Transverse colon (tissue), 4 donors: ENCODE measurements at regions not wholly inside any gene's neighbourhood (a gene's known extent, or its start where the extent isn't known, plus 50 kb on each side); places are given as distances from the start of the nearest gene placed in this dataset.
A peak's percentile ranks its signal among the peaks of the same experiment; 100 is the strongest.

Source experiments
- DNase-seq: peaks from one replicate; pipeline ENCODE4 v3.0.0-alpha.2; 2019
- H3K27ac ChIP-seq, 4 donors: fragments of 200-600 bp; sonication (generic); 2 replicates each; pipeline ENCODE4 v1.5.1; 2016 to 2018; ENCODE audit warnings: inconsistent platforms in 4 of 4
- H3K27me3 ChIP-seq: fragments of 200-600 bp; sonication (generic); 2 replicates; pipeline ENCODE4 v1.5.1; 2017; ENCODE audit warnings: inconsistent platforms
- H3K36me3 ChIP-seq, 4 donors: fragments of 200-600 bp; sonication (generic); 2 replicates each; pipeline ENCODE4 v1.5.1; 2017 to 2019; ENCODE audit warnings: inconsistent platforms in 4 of 4
- H3K4me1 ChIP-seq, 4 donors: fragments of 200-600 bp; sonication (generic); 2 replicates each; pipeline ENCODE4 v1.5.1; 2017 to 2020; ENCODE audit warnings: inconsistent platforms in 4 of 4
- H3K4me3 ChIP-seq, 4 donors: fragments of 200-600 bp; sonication (generic); 1 replicate in 1 of 4; 2 replicates in 3 of 4; pipeline versions ENCODE4 v1.5.1 to v1.6.1; 2017 to 2019; ENCODE audit warnings: inconsistent platforms in 4 of 4
- H3K9me3 ChIP-seq, 2 donors: fragments of 200-600 bp; sonication (generic); 2 replicates each; pipeline ENCODE4 v1.5.1; 2017 to 2019; ENCODE audit warnings: inconsistent platforms in 2 of 2
- CTCF ChIP-seq, 5 experiments: fragments of 200-600 bp in 3 of 5; fragments of 450-650 bp in 2 of 5; sonication (generic) in 3 of 5; IDR thresholded peaks; 1 replicate in 2 of 5; 2 replicates in 3 of 5; pipeline ENCODE4 v1.5.1; 2016 to 2017; ENCODE audit warnings: antibody characterized with exemption in 5 of 5, inconsistent platforms in 3 of 5, mild to moderate bottlenecking in 2 of 5, moderate library complexity in 1 of 5
- EP300 ChIP-seq: sonication (generic); formaldehyde crosslinking; IDR thresholded peaks from one replicate; pipeline ENCODE4 v1.6.1; 2017; ENCODE audit warnings: antibody characterized with exemption, low read depth
- POLR2A ChIP-seq: fragments of 450-650 bp; IDR thresholded peaks from one replicate; pipeline ENCODE4 v1.6.1; 2016; ENCODE audit warnings: antibody characterized with exemption, mild to moderate bottlenecking, moderate library complexity
- POLR2AphosphoS5 ChIP-seq, 3 donors: sonication (generic); formaldehyde crosslinking; IDR thresholded peaks; one replicate each; pipeline ENCODE4 v1.6.1; 2016; ENCODE audit warnings: antibody characterized with exemption in 3 of 3
- WGBS, 2 donors: methylation state at CpG; one replicate each; pipeline ENCODE4 v1.1.5; 2018; ENCODE audit warnings: low coverage in 1 of 2; 5-methylcytosine and 5-hydroxymethylcytosine counted together
- in situ Hi-C, 4 donors: fragments of 200-750 bp; cut with MboI; loops; one replicate each; pipeline versions ENCODE4 v1.15.0 to v1.15.1; 2017; ENCODE audit warnings: low sequenced_read_pairs in 3 of 4, low pct_ligation_motif_present in 1 of 4, low pct_unique_long_range_greater_than_20kb in 1 of 4
- intact Hi-C: fragments of 100-400 bp; cut with DNase I; formaldehyde crosslinking; loops from one replicate; pipeline ENCODE4 v1.15.1; 2023; ENCODE audit warnings: low total_unique reads

GRCh38 chr14:61638595-61639387 lies 56.5 kb upstream of the HIF1A start:
- peak in 2 of 3 donors; percentile 56 to 65 for TF ChIP-seq POLR2AphosphoS5 (IDR thresholded peaks at IDR 0.05)
- peak; percentile 93 for TF ChIP-seq EP300
- no peak for TF ChIP-seq CTCF (IDR thresholded peaks at IDR 0.05)
- TF ChIP-seq POLR2A: no peak
- Histone ChIP-seq H3K27ac (peak overlapping the region; percentile 67 to 75 (median 70)), H3K4me1 (peaks cover 0 to 49% (median 8%) of the 10 kb centered on the region in 4 donors), H3K9me3 (no peaks in the 10 kb centered on the region), H3K36me3 (no peaks in the 10 kb centered on the region), H3K27me3 (no peaks in the 10 kb centered on the region), H3K4me3 (no peak overlapping the region)
- WGBS, 2 donors: 45 to 46% methylated on average over 11 to 12 of the region's 12 CpGs
- in situ Hi-C loops: no loop called here
- DNase-seq: peak; percentile 22
- intact Hi-C loops: no loop called here

- peaks cover 0 to 49% (median 8%) of the 10 kb centered on the region in 4 donors for H3K4me1 ChIP-seq
- no peak for DNase-seq
- 90 to 93% methylated on average over 3 to 14 of the region's 14 CpGs for WGBS, 2 donors
- no peaks in the 10 kb centered on the region for H3K36me3 ChIP-seq
- TF ChIP-seq CTCF (IDR thresholded peaks at IDR 0.05): no peak
- TF ChIP-seq EP300: no peak
- TF ChIP-seq POLR2A: no peak
- TF ChIP-seq POLR2AphosphoS5 (IDR thresholded peaks at IDR 0.05): no peak
- H3K27me3 ChIP-seq: no peaks in the 10 kb centered on the region
- peak overlapping the region in 3 of 4 donors; percentile 54 to 75 (median 62) for H3K27ac ChIP-seq
- H3K4me3 ChIP-seq: no peak overlapping the region
- intact Hi-C loops (no loop called here), in situ Hi-C loops (no loop called here)
- H3K9me3 ChIP-seq: no peaks in the 10 kb centered on the region
Observed at GRCh38 chr14:61640158-61641136, 54.9 kb upstream of the HIF1A start.

DNA sequence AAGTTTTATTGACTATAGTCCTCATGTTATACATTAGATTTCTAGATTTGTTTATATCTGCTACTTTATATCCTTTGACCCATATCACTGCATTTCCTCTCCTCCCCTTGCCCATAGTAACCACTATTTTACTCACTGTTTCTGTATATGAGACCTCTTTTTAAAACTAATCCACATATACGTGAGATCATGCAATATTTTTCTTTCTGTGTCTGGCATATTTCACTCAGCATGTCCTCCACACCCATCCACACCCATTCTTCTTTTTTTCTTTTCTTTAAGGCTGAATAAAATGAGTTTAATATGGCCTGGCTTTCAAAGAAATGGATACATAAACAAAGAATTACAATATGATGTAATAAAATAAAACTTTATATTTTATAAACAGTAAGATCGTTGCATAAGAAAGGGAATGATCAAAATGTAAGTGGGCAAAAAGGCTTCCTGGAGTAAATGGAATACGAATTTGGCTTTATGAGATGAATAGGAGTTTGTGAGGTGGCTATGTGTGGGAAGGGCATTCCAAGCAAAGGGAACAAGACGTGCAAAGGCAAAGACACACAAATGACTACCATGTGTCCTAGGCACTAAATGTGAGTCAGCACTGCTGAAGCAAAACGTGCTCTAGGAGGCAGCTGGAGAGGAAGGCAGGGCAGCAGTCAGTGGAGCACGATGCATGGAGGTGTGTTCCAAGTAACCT lies 53.2 kb upstream of the HIF1A start:
- H3K27me3 ChIP-seq: no peaks in the 10 kb centered on the region
- in situ Hi-C loops: no loop called here
- H3K4me1 ChIP-seq: peaks cover 0 to 39% (median 8%) of the 10 kb centered on the region in 4 donors
- no peaks in the 10 kb centered on the region for H3K36me3 ChIP-seq
- intact Hi-C loops: no loop called here
- peak overlapping the region; percentile 13 to 66 (median 47) for H3K27ac ChIP-seq
- 39 to 40% methylated on average over 5 to 6 of the region's 6 CpGs for WGBS, 2 donors
- DNase-seq: peak; percentile 62
- TF ChIP-seq POLR2A (no peak), EP300 (no peak), POLR2AphosphoS5 (IDR thresholded peaks at IDR 0.05) (peak in 1 of 3 donors; percentile 60), CTCF (IDR thresholded peaks at IDR 0.05) (no peak)
- no peaks in the 10 kb centered on the region for H3K9me3 ChIP-seq
- H3K4me3 ChIP-seq: no peak overlapping the region
